ENCODE measurements at regions not wholly inside any gene's neighbourhood (a gene's known extent, or its start where the extent isn't known, plus 50 kb on each side); places are given as distances from the start of the nearest gene placed in this dataset.

DNA sequence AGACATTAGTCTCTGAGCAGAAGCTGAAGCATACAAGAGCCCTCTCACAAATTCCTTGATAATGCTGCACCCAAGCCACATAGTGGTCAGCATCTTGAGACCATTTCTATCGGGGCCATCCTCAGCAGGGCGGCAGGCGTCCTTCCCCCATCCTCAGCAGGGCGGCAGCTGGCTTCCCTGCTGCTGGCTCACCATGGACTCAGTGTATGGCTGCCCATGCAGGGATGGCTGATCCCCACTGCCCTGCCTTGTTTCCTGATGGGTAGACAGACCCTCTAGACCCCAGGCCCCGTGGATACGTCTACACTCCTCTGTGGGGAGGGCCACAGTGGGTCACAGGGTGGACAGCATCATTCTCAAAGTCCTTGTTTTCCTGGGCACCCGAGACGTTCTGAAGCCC lies 406.8 kb downstream of the TCERG1L start:
- H3K27me3 ChIP-seq (ENCODE audit: control insufficient read depth, insufficient read depth, low read length) = no peaks in the 10 kb centered on the region
- H3K4me3 ChIP-seq (ENCODE audit: low read depth, low read length) = no peak overlapping the region
- no peaks in the 10 kb centered on the region for H3K36me3 ChIP-seq (ENCODE audit: control insufficient read depth, insufficient read depth, low read length)
- TF ChIP-seq, protein P1, sequence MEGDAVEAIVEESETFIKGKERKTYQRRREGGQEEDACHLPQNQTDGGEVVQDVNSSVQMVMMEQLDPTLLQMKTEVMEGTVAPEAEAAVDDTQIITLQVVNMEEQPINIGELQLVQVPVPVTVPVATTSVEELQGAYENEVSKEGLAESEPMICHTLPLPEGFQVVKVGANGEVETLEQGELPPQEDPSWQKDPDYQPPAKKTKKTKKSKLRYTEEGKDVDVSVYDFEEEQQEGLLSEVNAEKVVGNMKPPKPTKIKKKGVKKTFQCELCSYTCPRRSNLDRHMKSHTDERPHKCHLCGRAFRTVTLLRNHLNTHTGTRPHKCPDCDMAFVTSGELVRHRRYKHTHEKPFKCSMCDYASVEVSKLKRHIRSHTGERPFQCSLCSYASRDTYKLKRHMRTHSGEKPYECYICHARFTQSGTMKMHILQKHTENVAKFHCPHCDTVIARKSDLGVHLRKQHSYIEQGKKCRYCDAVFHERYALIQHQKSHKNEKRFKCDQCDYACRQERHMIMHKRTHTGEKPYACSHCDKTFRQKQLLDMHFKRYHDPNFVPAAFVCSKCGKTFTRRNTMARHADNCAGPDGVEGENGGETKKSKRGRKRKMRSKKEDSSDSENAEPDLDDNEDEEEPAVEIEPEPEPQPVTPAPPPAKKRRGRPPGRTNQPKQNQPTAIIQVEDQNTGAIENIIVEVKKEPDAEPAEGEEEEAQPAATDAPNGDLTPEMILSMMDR (IDR thresholded peaks at IDR 0.05; ENCODE audit: insufficient read depth, low read length, severe bottlenecking) = no peak
- FAIRE-seq (no peak), DNase-seq (ENCODE audit: low read depth) (no peak)

DNA sequence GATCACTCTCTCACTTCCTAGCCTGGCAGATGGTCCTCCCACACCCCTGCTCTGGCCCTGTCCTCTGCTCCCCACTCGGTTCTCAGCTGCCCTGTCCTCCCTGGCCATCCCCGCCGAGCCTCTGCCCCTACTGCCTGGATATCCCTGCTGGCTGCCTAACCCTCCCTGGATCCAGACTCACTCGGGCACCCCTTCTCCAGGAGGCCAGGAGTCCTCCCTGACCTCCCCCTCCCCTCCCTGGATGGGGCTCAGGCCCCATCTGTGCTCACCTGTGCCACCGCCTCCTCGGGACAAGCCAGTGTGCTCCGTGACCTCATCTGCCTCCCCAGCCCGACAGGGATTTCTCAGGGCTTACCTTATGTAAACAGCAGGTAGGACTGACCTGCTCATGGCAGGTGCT lies 406.1 kb downstream of the TCERG1L start:
- no peaks in the 10 kb centered on the region for H3K36me3 ChIP-seq (ENCODE audit: control insufficient read depth, insufficient read depth, low read length)
- H3K27me3 ChIP-seq (ENCODE audit: control insufficient read depth, insufficient read depth, low read length) = no peaks in the 10 kb centered on the region
- DNase-seq (ENCODE audit: low read depth) (no peak), FAIRE-seq (no peak)
- TF ChIP-seq, protein P1 (IDR thresholded peaks at IDR 0.05; ENCODE audit: insufficient read depth, low read length, severe bottlenecking) = no peak
- H3K4me3 ChIP-seq (ENCODE audit: low read depth, low read length) = no peak overlapping the region

DNA sequence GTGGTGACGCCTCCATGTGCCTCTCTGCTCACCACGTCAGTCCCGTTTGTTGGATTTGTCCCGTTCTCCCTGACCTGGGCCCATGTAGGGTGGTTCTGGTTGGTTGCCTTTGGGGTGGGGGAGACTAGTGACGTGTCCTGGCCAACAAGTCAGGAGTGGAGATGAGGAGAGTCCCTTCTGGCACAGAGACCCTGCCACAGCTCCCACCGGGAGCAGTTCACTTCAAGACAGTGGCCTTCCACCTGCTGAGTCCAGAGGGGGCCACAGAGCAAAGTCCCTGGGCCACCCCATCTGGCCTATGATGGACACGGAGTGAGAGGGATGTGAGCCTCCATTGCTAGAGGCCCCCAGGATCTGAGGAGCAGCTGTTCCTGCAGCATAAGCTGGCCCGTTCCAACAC lies 405.6 kb downstream of the TCERG1L start:
- Histone ChIP-seq H3K27me3 (ENCODE audit: control insufficient read depth, insufficient read depth, low read length) (no peaks in the 10 kb centered on the region), H3K36me3 (ENCODE audit: control insufficient read depth, insufficient read depth, low read length) (no peaks in the 10 kb centered on the region), H3K4me3 (ENCODE audit: low read depth, low read length) (no peak overlapping the region)
- FAIRE-seq (no peak), DNase-seq (ENCODE audit: low read depth) (no peak)
- TF ChIP-seq, protein P1 (IDR thresholded peaks at IDR 0.05; ENCODE audit: insufficient read depth, low read length, severe bottlenecking) = no peak

DNA sequence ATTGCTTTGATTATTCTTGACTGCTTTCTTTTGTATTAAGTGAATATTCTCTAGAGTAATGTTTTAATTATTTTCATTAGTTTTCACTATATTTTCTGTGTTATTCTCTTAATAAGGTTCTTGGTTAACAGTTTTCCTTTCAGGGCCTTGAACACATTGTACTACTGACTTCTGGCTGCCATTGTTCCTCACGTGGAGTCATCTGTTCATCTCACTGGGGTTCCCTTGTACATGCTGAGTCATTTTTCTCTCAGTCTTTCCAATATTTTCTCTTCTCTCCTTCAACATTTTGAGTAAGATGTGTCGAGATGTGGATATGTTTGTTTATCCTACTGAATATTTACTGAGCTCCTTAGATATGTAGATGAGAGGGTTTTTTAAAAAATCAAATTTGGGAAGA lies 400.7 kb downstream of the TCERG1L start:
- no peaks in the 10 kb centered on the region for H3K27me3 ChIP-seq (ENCODE audit: control insufficient read depth, insufficient read depth, low read length)
- H3K36me3 ChIP-seq (ENCODE audit: control insufficient read depth, insufficient read depth, low read length) = no peaks in the 10 kb centered on the region
- TF ChIP-seq, protein P1 (IDR thresholded peaks at IDR 0.05; ENCODE audit: insufficient read depth, low read length, severe bottlenecking) = no peak
- no peak overlapping the region for H3K4me3 ChIP-seq (ENCODE audit: low read depth, low read length)
- FAIRE-seq = no peak
- no peak for DNase-seq (ENCODE audit: low read depth)

DNA sequence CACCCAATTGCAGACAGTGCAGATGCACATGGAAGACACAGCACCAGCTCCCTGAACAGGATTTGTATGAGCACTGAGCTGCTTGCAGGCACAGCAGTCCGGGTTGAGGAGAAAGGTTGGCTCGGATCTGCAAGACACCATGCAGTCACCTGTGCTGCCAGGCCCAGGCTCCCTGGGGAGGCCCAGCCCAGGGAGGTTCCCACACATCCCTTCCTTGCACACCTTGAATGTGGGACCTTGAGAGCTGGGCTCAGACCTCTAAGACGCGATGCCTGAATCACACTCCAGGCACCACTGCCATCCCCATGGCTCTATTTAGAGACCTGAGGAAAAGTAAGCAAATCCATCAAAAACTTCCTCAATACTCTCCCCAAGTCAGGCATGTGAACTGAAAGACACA lies 397.7 kb downstream of the TCERG1L start:
- Histone ChIP-seq H3K4me3 (ENCODE audit: low read depth, low read length) (no peak overlapping the region), H3K27me3 (ENCODE audit: control insufficient read depth, insufficient read depth, low read length) (no peaks in the 10 kb centered on the region), H3K36me3 (ENCODE audit: control insufficient read depth, insufficient read depth, low read length) (no peaks in the 10 kb centered on the region)
- peak; percentile 13 for FAIRE-seq
- no peak for DNase-seq (ENCODE audit: low read depth)
- TF ChIP-seq, protein P1 (IDR thresholded peaks at IDR 0.05; ENCODE audit: insufficient read depth, low read length, severe bottlenecking) = no peak

DNA sequence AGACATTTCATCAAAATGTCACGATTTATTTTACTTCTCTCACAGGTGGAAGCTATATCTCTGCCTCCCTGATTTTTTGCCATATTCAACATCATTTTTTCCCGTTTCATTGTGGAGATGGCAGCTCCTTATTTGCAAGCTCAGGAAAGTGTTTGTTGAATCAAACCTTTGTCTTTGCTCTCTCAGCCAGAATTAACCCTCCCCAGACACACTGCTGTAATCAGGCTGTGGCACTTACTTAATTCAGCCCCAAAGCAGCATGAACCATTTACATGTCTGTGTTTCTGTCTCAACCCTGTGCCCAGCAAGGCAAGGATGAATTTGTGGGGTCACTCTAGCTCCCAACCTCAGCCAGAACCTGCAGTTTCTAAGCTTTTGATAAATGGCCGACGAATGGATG lies 397.2 kb downstream of the TCERG1L start:
- TF ChIP-seq, protein P1 (IDR thresholded peaks at IDR 0.05; ENCODE audit: insufficient read depth, low read length, severe bottlenecking) = no peak
- H3K27me3 ChIP-seq (ENCODE audit: control insufficient read depth, insufficient read depth, low read length) = no peaks in the 10 kb centered on the region
- DNase-seq (ENCODE audit: low read depth) (no peak), FAIRE-seq (no peak)
- H3K36me3 ChIP-seq (ENCODE audit: control insufficient read depth, insufficient read depth, low read length) = no peaks in the 10 kb centered on the region
- no peak overlapping the region for H3K4me3 ChIP-seq (ENCODE audit: low read depth, low read length)

Data from bronchial epithelial cell (primary cell).